ENCODE measurements at regions not wholly inside any gene's neighbourhood (a gene's known extent, or its start where the extent isn't known, plus 50 kb on each side); places are given as distances from the start of the nearest gene placed in this dataset.

DNA sequence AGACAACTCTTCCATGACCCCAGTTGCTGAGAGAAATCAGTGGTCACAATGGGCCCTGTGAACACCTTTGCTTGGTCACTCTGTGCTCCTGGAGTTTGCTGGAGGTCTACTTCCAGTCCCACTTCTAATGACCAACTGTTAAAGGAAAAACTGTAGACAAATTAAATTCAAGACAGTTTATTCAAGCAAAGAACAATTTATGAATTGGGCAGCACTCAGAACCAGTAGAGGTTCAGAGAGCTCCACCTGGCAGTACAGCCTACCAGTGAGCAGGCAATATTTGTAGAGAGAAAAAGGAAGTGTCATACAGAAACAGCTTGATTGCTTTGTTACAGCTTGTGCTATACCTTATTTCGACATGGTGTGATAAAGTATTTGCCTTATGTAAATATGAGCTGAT lies 116.5 kb downstream of the HS3ST3B1 start:
- no peak overlapping the region for H3K4me3 ChIP-seq
- DNase-seq (ENCODE audit: low spot score), result no peak
- TF ChIP-seq, protein P1, sequence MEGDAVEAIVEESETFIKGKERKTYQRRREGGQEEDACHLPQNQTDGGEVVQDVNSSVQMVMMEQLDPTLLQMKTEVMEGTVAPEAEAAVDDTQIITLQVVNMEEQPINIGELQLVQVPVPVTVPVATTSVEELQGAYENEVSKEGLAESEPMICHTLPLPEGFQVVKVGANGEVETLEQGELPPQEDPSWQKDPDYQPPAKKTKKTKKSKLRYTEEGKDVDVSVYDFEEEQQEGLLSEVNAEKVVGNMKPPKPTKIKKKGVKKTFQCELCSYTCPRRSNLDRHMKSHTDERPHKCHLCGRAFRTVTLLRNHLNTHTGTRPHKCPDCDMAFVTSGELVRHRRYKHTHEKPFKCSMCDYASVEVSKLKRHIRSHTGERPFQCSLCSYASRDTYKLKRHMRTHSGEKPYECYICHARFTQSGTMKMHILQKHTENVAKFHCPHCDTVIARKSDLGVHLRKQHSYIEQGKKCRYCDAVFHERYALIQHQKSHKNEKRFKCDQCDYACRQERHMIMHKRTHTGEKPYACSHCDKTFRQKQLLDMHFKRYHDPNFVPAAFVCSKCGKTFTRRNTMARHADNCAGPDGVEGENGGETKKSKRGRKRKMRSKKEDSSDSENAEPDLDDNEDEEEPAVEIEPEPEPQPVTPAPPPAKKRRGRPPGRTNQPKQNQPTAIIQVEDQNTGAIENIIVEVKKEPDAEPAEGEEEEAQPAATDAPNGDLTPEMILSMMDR (IDR thresholded peaks at IDR 0.05), result no peak
- H3K27ac ChIP-seq, result no peak overlapping the region

DNA sequence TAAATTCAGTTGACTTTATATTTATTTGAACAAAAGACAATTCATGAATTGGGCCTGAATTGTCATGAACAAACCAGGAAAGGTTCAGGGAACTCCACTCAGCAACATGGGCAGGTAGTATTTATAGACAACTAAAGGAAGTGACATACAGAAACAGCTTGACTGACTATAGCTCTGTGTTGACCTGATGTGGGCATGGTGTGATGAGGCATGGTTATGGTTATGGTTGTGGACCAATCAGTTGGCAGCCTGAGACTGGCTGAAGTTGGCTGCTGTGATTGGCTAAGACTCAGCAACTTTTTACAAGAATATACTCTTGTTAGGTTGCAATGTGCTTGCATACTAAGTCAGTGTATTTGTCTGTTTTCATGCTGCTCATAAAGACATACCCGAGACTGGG lies 108.4 kb downstream of the HS3ST3B1 start:
- H3K4me3 ChIP-seq, result no peak overlapping the region
- DNase-seq (ENCODE audit: low spot score), result no peak
- TF ChIP-seq, protein P1 (IDR thresholded peaks at IDR 0.05), result no peak
- H3K27ac ChIP-seq, result no peak overlapping the region

DNA sequence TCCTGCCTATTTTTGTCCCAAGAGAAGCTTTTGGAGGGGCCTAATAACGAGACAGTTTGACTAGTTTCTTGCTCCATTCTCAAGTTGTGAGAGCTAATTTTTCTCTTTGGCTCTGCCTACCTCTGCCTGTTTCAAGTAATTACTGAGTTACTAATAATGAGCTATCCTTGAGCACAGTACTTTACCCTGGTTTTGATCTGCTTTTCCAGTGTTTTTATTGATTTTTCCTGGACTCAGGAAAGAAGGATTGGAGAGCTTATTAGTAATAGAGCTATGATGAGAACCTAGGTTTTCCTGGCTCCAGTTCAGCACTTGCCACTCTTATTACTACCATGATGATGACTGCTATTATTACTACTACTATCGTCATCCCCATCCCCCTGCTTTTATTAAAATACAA lies 106.7 kb downstream of the HS3ST3B1 start:
- Histone ChIP-seq H3K27ac (no peak overlapping the region), H3K4me3 (no peak overlapping the region)
- DNase-seq (ENCODE audit: low spot score), result no peak
- TF ChIP-seq, protein P1 (IDR thresholded peaks at IDR 0.05), result no peak

DNA sequence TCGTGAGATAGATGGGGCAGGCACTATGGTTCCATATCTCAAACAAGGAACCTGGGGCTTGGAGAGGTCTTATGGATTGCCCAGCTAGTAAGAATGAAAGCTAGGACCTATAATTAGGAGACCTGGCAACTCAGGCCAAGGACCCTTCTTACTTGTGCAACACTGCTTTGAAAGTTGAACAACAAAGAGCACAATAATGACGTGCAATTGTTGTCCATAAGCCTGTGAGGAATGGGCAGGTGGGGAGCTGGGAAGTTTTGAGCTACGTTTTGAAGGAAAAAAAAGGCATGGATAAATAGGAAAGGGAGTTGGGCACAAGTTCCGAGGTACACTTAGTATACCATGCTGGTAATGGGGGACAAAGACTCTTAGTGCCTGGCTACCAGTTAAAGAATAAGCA lies 104.3 kb downstream of the HS3ST3B1 start:
- Histone ChIP-seq H3K27ac (no peak overlapping the region), H3K4me3 (no peak overlapping the region)
- TF ChIP-seq, protein P1 (IDR thresholded peaks at IDR 0.05), result no peak
- DNase-seq (ENCODE audit: low spot score), result no peak
